OCI-LY7 (cell line): ENCODE measurements at regions not wholly inside any gene's neighbourhood (a gene's known extent, or its start where the extent isn't known, plus 50 kb on each side); places are given as distances from the start of the nearest gene placed in this dataset.

Experiments
- EZH2phosphoT487 ChIP-seq: fragments of 200-600 bp; sonication (generic); IDR thresholded peaks from 2 replicates; pipeline ENCODE4 v1.6.1; 2018; ENCODE audit warnings: low read depth, borderline replicate concordance, mild to moderate bottlenecking, mixed run types, antibody characterized with exemption, low read length, moderate library complexity, mixed read lengths
- TF ChIP-seq, protein P1 (sequence below): fragments of 200-600 bp; sonication (generic); conservative IDR thresholded peaks from 2 replicates; pipeline ENCODE4 v1.5.1; 2014; ENCODE audit warnings: mild to moderate bottlenecking, antibody characterized with exemption, low read length, moderate library complexity, mixed read lengths

- TF ChIP-seq, protein P1, sequence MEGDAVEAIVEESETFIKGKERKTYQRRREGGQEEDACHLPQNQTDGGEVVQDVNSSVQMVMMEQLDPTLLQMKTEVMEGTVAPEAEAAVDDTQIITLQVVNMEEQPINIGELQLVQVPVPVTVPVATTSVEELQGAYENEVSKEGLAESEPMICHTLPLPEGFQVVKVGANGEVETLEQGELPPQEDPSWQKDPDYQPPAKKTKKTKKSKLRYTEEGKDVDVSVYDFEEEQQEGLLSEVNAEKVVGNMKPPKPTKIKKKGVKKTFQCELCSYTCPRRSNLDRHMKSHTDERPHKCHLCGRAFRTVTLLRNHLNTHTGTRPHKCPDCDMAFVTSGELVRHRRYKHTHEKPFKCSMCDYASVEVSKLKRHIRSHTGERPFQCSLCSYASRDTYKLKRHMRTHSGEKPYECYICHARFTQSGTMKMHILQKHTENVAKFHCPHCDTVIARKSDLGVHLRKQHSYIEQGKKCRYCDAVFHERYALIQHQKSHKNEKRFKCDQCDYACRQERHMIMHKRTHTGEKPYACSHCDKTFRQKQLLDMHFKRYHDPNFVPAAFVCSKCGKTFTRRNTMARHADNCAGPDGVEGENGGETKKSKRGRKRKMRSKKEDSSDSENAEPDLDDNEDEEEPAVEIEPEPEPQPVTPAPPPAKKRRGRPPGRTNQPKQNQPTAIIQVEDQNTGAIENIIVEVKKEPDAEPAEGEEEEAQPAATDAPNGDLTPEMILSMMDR: no peak
- no peak for TF ChIP-seq EZH2phosphoT487
These were observed 144.5 kb downstream of the NUFIP1 start for GRCh38 chr13:44844786-44845185.
